AG04449 (cell line): ENCODE measurements at regions not wholly inside any gene's neighbourhood (a gene's known extent, or its start where the extent isn't known, plus 50 kb on each side); places are given as distances from the start of the nearest gene placed in this dataset.

Experiments used
- CTCF ChIA-PET: fragments of 350-600 bp; formaldehyde crosslinking; extraction: SDS; loops from one replicate; lab custom pipeline; 2021; ENCODE audit warnings: antibody characterized with exemption; lab: Yijun Ruan, JAX
- POLR2A ChIA-PET: fragments of 400-600, 350-600 bp; formaldehyde crosslinking; extraction: SDS; loops from one replicate; lab custom pipeline; 2020; ENCODE audit warnings: antibody characterized with exemption, inconsistent platforms; lab: Yijun Ruan, JAX
- DNase-seq: peaks from one replicate; pipeline ENCODE4 v3.0.0-alpha.2; 2010; ENCODE audit warnings: low read depth, low spot score
- H3K4me3 ChIP-seq: 2 replicates; pipeline ENCODE4 v1.5.1; 2011; ENCODE audit warnings: low read depth, mild to moderate bottlenecking, control low read depth, low read length
- CTCF ChIP-seq: IDR thresholded peaks from one replicate; pipeline ENCODE4 v1.5.1; 2011; ENCODE audit warnings: mild to moderate bottlenecking, moderate library complexity, low read length, control low read depth, inconsistent platforms; ENCODE audit not compliant: insufficient read depth; ENCODE audit errors: missing control alignments

GRCh38 chr6:8269872-8270454 is 165.4 kb downstream of the SLC35B3 start:
- POLR2A ChIA-PET: no interaction called here

GRCh38 chr6:8269094-8269493 is 166.3 kb downstream of the SLC35B3 start:
- H3K4me3 ChIP-seq: no peak overlapping the region
- CTCF ChIA-PET: no interaction called here
- no peak for TF ChIP-seq CTCF
- POLR2A ChIA-PET: no interaction called here
- DNase-seq: no peak

More at GRCh38 chr6:8269872-8270454, 165.4 kb downstream of the SLC35B3 start:
- TF ChIP-seq CTCF: no peak
- no peak overlapping the region for H3K4me3 ChIP-seq
- DNase-seq: no peak
- CTCF ChIA-PET: no interaction called here

DNA sequence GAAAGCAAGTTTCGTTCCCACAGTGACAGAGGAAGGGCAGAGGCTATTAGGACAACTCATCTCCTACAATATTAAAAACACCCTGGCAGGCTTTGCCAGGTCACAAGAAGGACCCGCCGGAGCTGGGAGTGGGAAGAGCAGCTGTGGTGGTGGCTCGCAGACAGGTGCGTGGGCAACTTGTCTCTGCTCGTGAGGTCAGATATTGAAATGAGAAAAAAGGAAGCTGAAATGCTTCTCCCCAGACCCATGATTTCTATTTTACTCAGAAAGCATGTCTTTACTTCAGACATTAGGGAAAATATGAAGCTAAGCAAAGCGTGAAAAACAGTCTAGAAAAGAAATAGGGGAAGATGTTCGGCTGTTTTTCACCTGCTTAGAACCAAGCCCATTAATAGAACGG is 166.3 kb upstream of the EEF1E1 start:
- ChIA-PET POLR2A (no interaction called here), CTCF (no interaction called here)
- DNase-seq: no peak
- H3K4me3 ChIP-seq: no peak overlapping the region
- TF ChIP-seq CTCF: no peak

DNA sequence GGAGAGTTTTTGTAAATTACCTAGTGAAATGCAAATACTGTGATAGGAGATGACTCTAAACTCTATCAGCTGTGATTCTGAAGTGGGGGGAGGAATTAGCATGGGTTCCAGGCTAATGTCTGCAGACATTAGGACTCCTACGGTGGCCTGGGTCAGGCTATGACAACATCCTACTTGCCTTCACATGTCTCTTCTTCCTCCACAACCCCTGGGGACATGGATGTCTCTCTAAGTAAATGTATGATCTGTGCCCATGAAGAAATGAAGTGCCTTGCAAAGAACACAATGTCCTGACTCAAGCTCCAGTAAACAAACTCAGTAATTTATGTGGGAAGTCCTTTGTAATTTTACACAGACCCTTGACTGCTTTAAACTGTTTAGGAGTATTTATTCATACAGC is 165.8 kb upstream of the EEF1E1 start:
- no peak overlapping the region for H3K4me3 ChIP-seq
- no peak for TF ChIP-seq CTCF
- ChIA-PET CTCF (interaction anchor here (0.8 kb wide), 1 partner anchor 47 kb away, joined by 3 read pairs; no protein-coding TSS in a partner anchor), POLR2A (no interaction called here)
- no peak for DNase-seq

DNA sequence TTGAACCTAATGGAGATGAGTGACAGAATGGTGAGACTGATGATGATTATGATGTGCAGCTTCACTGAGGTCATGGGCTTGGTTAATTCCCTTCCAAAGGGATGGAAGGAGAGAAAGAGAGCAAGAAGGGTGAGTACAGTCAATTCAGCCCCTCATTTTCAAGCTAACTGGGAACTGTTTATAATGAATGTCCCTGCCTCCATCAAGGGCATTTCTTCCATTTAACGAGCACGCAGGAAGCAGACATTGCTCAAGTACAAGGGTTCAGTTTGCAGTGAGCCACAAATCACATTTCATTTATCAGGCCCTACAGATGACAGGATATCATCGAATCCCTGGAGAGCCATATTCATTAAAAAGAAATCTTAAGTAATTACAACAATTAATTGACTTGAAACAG is 158.3 kb upstream of the EEF1E1 start:
- no peak for TF ChIP-seq CTCF
- DNase-seq: no peak
- ChIA-PET POLR2A (no interaction called here), CTCF (no interaction called here)
- no peak overlapping the region for H3K4me3 ChIP-seq

DNA sequence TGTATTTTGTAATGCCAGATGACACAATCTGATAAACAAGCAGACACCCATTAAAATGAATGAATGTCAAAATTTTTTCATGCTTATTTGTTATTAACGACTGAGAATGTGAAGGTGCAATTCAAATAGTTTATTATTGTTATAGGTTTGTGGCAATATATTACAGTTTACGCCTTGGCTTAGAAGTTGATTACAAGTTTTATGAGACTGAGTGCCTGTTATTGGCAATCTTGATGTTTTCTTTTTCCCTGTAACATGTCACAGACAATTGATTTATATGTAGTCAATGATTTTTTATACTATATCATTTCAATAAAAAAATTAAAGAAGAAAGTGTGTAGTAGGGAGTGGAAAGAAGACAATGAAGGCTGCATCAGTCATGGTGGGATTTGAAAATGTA is 144.1 kb upstream of the EEF1E1 start:
- DNase-seq: no peak
- no peak overlapping the region for H3K4me3 ChIP-seq
- POLR2A ChIA-PET: no interaction called here
- CTCF ChIA-PET: no interaction called here
- no peak for TF ChIP-seq CTCF
